A673 (cell line): ENCODE measurements at regions not wholly inside any gene's neighbourhood (a gene's known extent, or its start where the extent isn't known, plus 50 kb on each side); places are given as distances from the start of the nearest gene placed in this dataset.

ENCODE experiments used
- CTCF ChIP-seq: fragments of 300-800, 200-600 bp; sonication (generic); conservative IDR thresholded peaks from 2 replicates; pipeline ENCODE4 v1.5.1; 2017; ENCODE audit warnings: low read depth, mild to moderate bottlenecking, antibody characterized with exemption, low read length, moderate library complexity, mixed read lengths
- EZH2 ChIP-seq: fragments of 200-600 bp; sonication (generic); IDR thresholded peaks from 2 replicates; pipeline ENCODE4 v1.6.1; 2017; ENCODE audit warnings: borderline replicate concordance, low read depth, mild to moderate bottlenecking, mixed read lengths, antibody characterized with exemption, low read length; ENCODE audit not compliant: poor library complexity, severe bottlenecking

- TF ChIP-seq CTCF (no peak), EZH2 (no peak)
Measured at GRCh38 chr21:15521644-15522001, 208.2 kb upstream of the USP25 start.
